DND-41 (cell line): ENCODE measurements at regions not wholly inside any gene's neighbourhood (a gene's known extent, or its start where the extent isn't known, plus 50 kb on each side); places are given as distances from the start of the nearest gene placed in this dataset.

Experiments used
- ATAC-seq: fragments of 200-7000 bp; cut with Tn5 transposase; 3 replicates; pipeline ENCODE4 v1.9.1; 2021; ENCODE audit warnings: low read depth; ENCODE audit not compliant: insufficient read depth
- DNase-seq: peaks from one replicate; pipeline ENCODE4 v3.0.0-alpha.2; 2020
- H2AFZ ChIP-seq: 2 replicates; pipeline ENCODE4 v1.6.0; 2012; ENCODE audit warnings: low read depth, low read length
- H3K27ac ChIP-seq: 2 replicates; pipeline ENCODE4 v1.5.1; 2012; ENCODE audit warnings: low read length, inconsistent platforms
- H3K27me3 ChIP-seq: fragments of 200-600 bp; sonication (generic); 2 replicates; pipeline ENCODE4 v1.6.0; 2012; ENCODE audit warnings: low read length, mild to moderate bottlenecking, inconsistent platforms; ENCODE audit not compliant: insufficient read depth, poor library complexity
- H3K36me3 ChIP-seq: 2 replicates; pipeline ENCODE4 v1.5.1; 2012; ENCODE audit warnings: low read length, inconsistent platforms; ENCODE audit not compliant: insufficient read depth
- H3K4me1 ChIP-seq: 2 replicates; pipeline ENCODE4 v1.5.1; 2012; ENCODE audit warnings: mild to moderate bottlenecking, low read length; ENCODE audit not compliant: insufficient read depth
- H3K4me2 ChIP-seq: 2 replicates; pipeline ENCODE4 v1.6.0; 2012; ENCODE audit warnings: mild to moderate bottlenecking, moderate library complexity, low read length, inconsistent platforms; ENCODE audit not compliant: insufficient read depth
- H3K4me3 ChIP-seq, 2 experiments: fragments of 200-600 bp in 1 of 2; shearing (Covaris generic) in 1 of 2; 2 replicates each; pipeline ENCODE4 v1.5.1; 2012 to 2016; ENCODE audit warnings: inconsistent platforms in 2 of 2, low read length in 2 of 2, mild to moderate bottlenecking in 2 of 2, low read depth in 1 of 2, moderate library complexity in 1 of 2
- H3K79me2 ChIP-seq: 2 replicates; pipeline ENCODE4 v1.6.0; 2012; ENCODE audit warnings: low read length, inconsistent platforms; ENCODE audit not compliant: insufficient read depth
- H3K9ac ChIP-seq: 2 replicates; pipeline ENCODE4 v1.6.0; 2012; ENCODE audit warnings: low read depth, mild to moderate bottlenecking, inconsistent platforms, low read length, moderate library complexity
- H3K9me3 ChIP-seq: 2 replicates; pipeline ENCODE4 v1.5.1; 2012; ENCODE audit warnings: low read length, moderate library complexity, mild to moderate bottlenecking, inconsistent platforms; ENCODE audit not compliant: insufficient read depth, severe bottlenecking
- H4K20me1 ChIP-seq: 2 replicates; pipeline ENCODE4 v1.6.0; 2012; ENCODE audit warnings: low read length; ENCODE audit not compliant: insufficient read depth
- EZH2 ChIP-seq: IDR thresholded peaks from 3 replicates; pipeline ENCODE4 v1.6.1; 2012; ENCODE audit warnings: borderline replicate concordance, low read depth, mild to moderate bottlenecking, moderate library complexity, low read length, inconsistent platforms; ENCODE audit not compliant: severe bottlenecking
- TF ChIP-seq, protein P1 (sequence below): IDR thresholded peaks from 2 replicates; pipeline ENCODE4 v1.5.1; 2012; ENCODE audit warnings: borderline replicate concordance, low read length, moderate library complexity, mild to moderate bottlenecking; ENCODE audit not compliant: poor library complexity, severe bottlenecking; ENCODE audit errors: extremely low read depth

GRCh38 chr1:221336126-221336525 lies 405.8 kb downstream of the DUSP10 start:
- H4K20me1 ChIP-seq = no peaks in the 10 kb centered on the region
- no peaks in the 10 kb centered on the region for H3K36me3 ChIP-seq
- H3K27ac ChIP-seq = no peak overlapping the region
- no peaks in the 10 kb centered on the region for H3K4me1 ChIP-seq
- no peak overlapping the region for H3K4me2 ChIP-seq
- TF ChIP-seq EZH2 = no peak
- TF ChIP-seq, protein P1, sequence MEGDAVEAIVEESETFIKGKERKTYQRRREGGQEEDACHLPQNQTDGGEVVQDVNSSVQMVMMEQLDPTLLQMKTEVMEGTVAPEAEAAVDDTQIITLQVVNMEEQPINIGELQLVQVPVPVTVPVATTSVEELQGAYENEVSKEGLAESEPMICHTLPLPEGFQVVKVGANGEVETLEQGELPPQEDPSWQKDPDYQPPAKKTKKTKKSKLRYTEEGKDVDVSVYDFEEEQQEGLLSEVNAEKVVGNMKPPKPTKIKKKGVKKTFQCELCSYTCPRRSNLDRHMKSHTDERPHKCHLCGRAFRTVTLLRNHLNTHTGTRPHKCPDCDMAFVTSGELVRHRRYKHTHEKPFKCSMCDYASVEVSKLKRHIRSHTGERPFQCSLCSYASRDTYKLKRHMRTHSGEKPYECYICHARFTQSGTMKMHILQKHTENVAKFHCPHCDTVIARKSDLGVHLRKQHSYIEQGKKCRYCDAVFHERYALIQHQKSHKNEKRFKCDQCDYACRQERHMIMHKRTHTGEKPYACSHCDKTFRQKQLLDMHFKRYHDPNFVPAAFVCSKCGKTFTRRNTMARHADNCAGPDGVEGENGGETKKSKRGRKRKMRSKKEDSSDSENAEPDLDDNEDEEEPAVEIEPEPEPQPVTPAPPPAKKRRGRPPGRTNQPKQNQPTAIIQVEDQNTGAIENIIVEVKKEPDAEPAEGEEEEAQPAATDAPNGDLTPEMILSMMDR = no peak
- H3K27me3 ChIP-seq = peaks cover 3% of the 10 kb centered on the region
- no peak overlapping the region for H3K4me3 ChIP-seq
- ATAC-seq (no peak), DNase-seq (no peak)
- H3K9me3 ChIP-seq = no peaks in the 10 kb centered on the region
- H3K79me2 ChIP-seq = no peaks in the 10 kb centered on the region
- H3K9ac ChIP-seq = no peak overlapping the region
- no peak overlapping the region for H2AFZ ChIP-seq

DNA sequence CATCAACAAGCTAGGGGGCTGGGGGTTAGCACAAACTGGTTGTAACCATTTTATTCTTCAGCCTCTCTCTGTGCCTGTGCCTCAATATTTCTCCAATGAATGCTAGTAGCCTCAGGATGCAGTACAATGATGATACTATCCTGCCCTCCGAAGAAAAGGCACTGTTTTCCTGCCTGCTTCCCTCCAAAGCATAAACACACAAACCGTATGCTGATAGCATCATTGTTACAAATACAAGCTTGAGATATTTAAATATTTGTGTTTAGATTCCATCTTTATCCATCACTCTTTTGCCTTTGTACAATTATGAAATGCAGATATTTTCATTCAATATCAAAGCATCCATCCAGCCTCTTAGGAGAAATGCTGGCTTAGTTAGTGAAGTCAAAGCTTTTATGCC lies 404.8 kb downstream of the DUSP10 start:
- no peaks in the 10 kb centered on the region for H4K20me1 ChIP-seq
- ATAC-seq (no peak), DNase-seq (no peak)
- TF ChIP-seq EZH2 = no peak
- TF ChIP-seq, protein P1 = no peak
- H3K4me2 ChIP-seq = no peak overlapping the region
- no peak overlapping the region for H2AFZ ChIP-seq
- no peak overlapping the region for H3K27ac ChIP-seq
- peaks cover 3% of the 10 kb centered on the region for H3K27me3 ChIP-seq
- H3K4me3 ChIP-seq = no peak overlapping the region
- no peaks in the 10 kb centered on the region for H3K9me3 ChIP-seq
- H3K4me1 ChIP-seq = no peaks in the 10 kb centered on the region
- H3K36me3 ChIP-seq = no peaks in the 10 kb centered on the region
- no peaks in the 10 kb centered on the region for H3K79me2 ChIP-seq
- no peak overlapping the region for H3K9ac ChIP-seq

DNA sequence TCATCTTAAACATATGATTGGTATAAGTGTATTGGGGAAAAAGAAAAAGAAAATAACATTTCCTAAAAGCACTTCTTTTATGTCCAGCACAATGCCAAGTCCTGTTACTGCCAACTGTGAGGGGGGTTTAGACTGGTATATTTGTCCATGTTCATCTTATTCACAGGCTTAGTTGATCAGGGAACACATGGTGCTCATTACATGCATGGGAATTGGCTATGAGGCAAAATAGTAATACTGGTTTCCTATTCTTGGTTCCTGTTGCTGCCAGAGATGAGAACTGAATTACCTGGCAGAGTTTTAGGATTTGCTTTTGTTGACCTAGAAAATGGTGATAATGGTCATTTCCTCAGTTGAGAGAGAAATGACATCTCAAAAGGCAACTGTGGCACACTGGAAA lies 398.8 kb downstream of the DUSP10 start:
- no peak overlapping the region for H2AFZ ChIP-seq
- DNase-seq (no peak), ATAC-seq (no peak)
- H3K9me3 ChIP-seq = no peaks in the 10 kb centered on the region
- H3K27me3 ChIP-seq = peaks cover 3% of the 10 kb centered on the region
- H3K4me1 ChIP-seq = no peaks in the 10 kb centered on the region
- TF ChIP-seq EZH2 = no peak
- TF ChIP-seq, protein P1 = no peak
- no peak overlapping the region for H3K27ac ChIP-seq
- no peaks in the 10 kb centered on the region for H4K20me1 ChIP-seq
- H3K4me2 ChIP-seq = no peak overlapping the region
- H3K4me3 ChIP-seq = no peak overlapping the region
- no peaks in the 10 kb centered on the region for H3K79me2 ChIP-seq
- H3K9ac ChIP-seq = no peak overlapping the region
- no peaks in the 10 kb centered on the region for H3K36me3 ChIP-seq

GRCh38 chr1:221343607-221344006 lies 398.3 kb downstream of the DUSP10 start:
- Histone ChIP-seq H4K20me1 (no peaks in the 10 kb centered on the region), H3K9ac (no peak overlapping the region), H3K27ac (no peak overlapping the region), H3K9me3 (no peaks in the 10 kb centered on the region), H3K79me2 (no peaks in the 10 kb centered on the region), H2AFZ (no peak overlapping the region), H3K36me3 (no peaks in the 10 kb centered on the region), H3K4me1 (no peaks in the 10 kb centered on the region), H3K27me3 (peaks cover 3% of the 10 kb centered on the region), H3K4me3 (no peak overlapping the region), H3K4me2 (no peak overlapping the region)
- ATAC-seq = no peak
- DNase-seq = no peak
- TF ChIP-seq, protein P1 = no peak
- no peak for TF ChIP-seq EZH2
